BE2C (cell line): ENCODE measurements at regions not wholly inside any gene's neighbourhood (a gene's known extent, or its start where the extent isn't known, plus 50 kb on each side); places are given as distances from the start of the nearest gene placed in this dataset.

Experiments used
- DNase-seq: peaks from one replicate; pipeline ENCODE4 v3.0.0-alpha.2; 2020
- H3K27me3 ChIP-seq: fragments of 250-450 bp; sonication (Bioruptor Pico); 2 replicates; pipeline ENCODE4 v1.5.1; 2020; ENCODE audit warnings: mild to moderate bottlenecking
- H3K36me3 ChIP-seq: fragments of 250-450 bp; sonication (Bioruptor Pico); 2 replicates; pipeline ENCODE4 v1.5.1; 2020; ENCODE audit warnings: mild to moderate bottlenecking
- H3K4me1 ChIP-seq: fragments of 250-450 bp; sonication (Bioruptor Pico); 2 replicates; pipeline ENCODE4 v1.5.1; 2020
- H3K4me3 ChIP-seq: 2 replicates; pipeline ENCODE4 v1.5.1; 2011; ENCODE audit warnings: low read depth, low read length
- H3K9me3 ChIP-seq: fragments of 250-450 bp; sonication (Bioruptor Pico); 2 replicates; pipeline ENCODE4 v1.5.1; 2020
- CTCF ChIP-seq: IDR thresholded peaks from 2 replicates; pipeline ENCODE4 v1.5.1; 2012; ENCODE audit warnings: mild to moderate bottlenecking, low read depth, low read length

DNA sequence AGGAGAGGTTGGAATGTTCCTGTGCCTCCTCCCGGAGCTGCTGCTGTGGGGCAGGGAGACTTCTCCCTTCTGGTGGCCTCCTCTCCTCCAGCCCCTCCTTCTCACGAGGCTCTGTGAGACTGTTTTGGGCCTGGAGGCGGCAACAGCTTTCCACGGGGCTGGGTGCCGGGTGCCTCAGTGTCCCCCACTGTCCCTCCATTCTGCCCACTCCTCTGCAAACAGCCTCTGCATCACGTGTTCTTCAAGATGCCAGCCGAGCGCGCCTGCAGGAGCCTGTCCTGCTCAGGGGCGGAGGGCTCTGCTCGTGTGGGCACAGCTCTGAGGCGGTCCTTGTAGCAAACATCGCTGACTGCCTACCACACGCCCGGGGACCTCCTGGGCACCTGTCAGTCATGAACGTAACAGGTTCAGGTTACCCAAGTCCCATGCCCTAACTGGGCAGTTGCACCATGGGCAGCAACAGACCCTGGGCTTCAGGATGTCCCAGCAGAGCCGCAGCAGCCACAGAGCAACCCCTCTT, 70.8 kb downstream of the RRM2 start:
- Histone ChIP-seq H3K27me3 (no peaks in the 10 kb centered on the region), H3K9me3 (no peaks in the 10 kb centered on the region), H3K4me3 (no peak overlapping the region), H3K4me1 (no peaks in the 10 kb centered on the region), H3K36me3 (no peaks in the 10 kb centered on the region)
- DNase-seq: no peak
- TF ChIP-seq CTCF: no peak

- no peak for DNase-seq
- no peaks in the 10 kb centered on the region for H3K36me3 ChIP-seq
These were observed 71.6 kb downstream of the RRM2 start for GRCh38 chr2:10193851-10194820.

DNA sequence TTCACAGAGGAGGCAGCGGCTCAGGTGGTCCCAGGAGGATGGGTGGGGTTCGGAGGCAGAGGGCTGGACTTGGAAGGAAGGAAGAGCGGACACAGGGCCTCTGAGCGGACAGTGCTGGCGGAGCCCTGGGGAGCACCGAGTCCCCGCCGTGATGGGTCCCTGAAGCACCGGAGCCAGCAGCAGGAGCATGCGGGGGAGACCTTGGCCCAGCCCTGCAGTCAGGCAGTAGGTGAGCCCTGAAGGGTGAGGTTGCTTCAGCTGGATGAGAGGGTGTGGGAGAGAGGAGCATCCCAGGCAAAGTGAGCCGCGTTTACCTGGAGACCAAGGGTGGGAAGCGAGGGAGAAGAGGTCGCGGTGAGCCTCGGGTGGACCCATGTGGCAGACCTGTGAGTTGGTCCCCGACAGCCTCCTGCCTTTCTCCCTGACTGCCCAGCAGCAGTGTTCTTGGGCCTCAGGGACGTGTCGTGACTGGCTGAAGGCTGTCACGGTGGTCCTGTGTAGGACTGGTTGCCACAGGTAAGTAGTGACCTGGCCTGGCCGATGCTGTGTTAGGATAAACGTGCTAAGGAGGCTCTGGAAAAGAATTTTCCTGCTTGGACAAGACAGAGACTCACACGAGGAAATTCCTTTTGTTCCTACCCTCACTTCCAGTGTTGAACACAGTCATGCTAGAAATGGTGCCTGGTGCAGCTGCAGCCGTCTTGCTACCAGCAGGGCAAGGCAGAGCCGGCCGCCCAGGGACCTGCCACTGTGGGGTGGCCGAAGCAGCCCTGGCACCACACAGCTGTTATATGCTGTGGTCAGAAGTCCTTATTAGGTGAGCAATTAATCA, 73.0 kb downstream of the RRM2 start:
- Histone ChIP-seq H3K9me3 (no peaks in the 10 kb centered on the region), H3K4me1 (no peaks in the 10 kb centered on the region), H3K27me3 (no peaks in the 10 kb centered on the region), H3K36me3 (no peaks in the 10 kb centered on the region), H3K4me3 (no peak overlapping the region)
- DNase-seq: no peak
- TF ChIP-seq CTCF: no peak

More at GRCh38 chr2:10193851-10194820, 71.6 kb downstream of the RRM2 start:
- H3K27me3 ChIP-seq: no peaks in the 10 kb centered on the region
- TF ChIP-seq CTCF: no peak
- H3K4me1 ChIP-seq: no peaks in the 10 kb centered on the region
- H3K9me3 ChIP-seq: no peaks in the 10 kb centered on the region
- no peak overlapping the region for H3K4me3 ChIP-seq

DNA sequence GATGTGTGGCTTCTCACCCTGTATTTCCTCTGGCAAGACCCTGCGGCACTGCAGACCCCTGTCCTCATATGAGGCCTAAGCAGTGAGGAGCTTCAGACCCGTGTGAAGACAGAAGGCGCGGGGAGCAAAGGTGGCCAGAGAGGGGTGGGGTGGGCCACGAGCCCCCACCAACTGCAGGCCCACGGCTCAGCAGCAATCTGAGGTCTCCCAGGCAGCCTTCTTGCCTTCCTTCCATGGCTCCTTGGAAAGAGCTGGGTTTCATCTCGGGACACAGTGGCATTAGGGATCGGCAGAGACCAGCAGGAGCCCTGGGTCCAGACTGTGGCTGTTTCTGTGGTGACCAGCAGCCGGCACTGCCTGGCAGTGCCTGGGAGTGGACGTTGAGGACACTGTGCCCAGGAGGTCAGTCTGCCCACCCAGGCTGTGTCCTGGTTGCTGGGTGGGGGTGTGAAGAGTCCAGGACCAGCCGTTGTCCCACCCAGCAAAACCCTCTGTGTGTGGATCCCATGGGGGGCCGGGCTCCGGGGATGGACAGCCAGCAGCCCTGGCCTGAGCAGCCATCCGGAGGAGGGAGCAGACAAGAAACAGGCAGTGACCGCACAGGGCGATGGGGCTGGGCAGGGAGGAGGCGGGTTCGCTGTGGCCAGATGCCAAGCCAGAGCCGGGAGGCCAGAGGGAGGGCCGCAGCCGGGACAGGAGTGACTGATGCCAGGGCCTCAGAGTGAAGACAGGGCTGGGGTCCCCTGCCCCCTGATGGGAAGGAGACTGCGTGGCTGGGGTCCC, 73.8 kb downstream of the RRM2 start:
- no peak for DNase-seq
- no peaks in the 10 kb centered on the region for H3K9me3 ChIP-seq
- no peak overlapping the region for H3K4me3 ChIP-seq
- H3K27me3 ChIP-seq: no peaks in the 10 kb centered on the region
- H3K36me3 ChIP-seq: no peaks in the 10 kb centered on the region
- H3K4me1 ChIP-seq: no peaks in the 10 kb centered on the region
- no peak for TF ChIP-seq CTCF

DNA sequence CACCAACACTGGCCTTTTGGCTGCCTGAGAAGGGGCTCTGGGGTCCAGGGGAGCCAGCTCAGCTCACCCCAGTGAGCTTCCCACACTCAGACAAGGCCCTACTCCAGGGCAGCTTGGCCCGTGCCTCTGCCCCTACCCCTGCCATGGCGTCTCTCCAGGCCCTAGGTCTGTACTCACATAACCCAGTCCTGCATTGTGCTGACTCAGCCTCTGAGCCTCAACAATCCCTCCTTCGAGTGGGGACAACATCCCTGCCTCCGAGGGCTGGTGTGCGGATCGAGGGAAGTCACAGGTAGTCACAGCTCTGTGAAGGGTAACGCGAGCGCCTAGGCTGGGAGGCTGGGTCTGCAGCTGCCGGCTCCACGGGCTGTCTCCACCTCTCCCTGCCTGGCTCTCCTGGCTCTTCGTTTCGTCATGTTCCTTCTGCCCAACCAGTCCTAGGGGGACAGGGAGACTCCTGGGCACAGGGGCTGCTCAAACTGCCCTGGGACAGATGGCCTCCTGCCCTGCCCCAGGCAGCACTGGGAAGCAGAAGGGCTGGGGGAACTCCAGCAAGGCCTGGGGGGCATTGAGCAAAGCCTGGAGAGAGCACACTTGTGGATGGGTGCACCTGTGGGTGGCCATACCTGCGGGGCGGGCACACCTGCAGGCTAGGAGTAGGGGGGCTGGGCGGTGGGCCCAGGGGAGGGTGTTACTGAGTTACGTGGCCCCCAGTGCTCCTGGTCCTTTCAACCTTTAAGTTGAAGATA, 74.6 kb downstream of the RRM2 start:
- no peaks in the 10 kb centered on the region for H3K4me1 ChIP-seq
- H3K27me3 ChIP-seq: no peaks in the 10 kb centered on the region
- H3K4me3 ChIP-seq: no peak overlapping the region
- no peaks in the 10 kb centered on the region for H3K36me3 ChIP-seq
- TF ChIP-seq CTCF: no peak
- DNase-seq: no peak
- no peaks in the 10 kb centered on the region for H3K9me3 ChIP-seq
